ENCODE measurements at regions not wholly inside any gene's neighbourhood (a gene's known extent, or its start where the extent isn't known, plus 50 kb on each side); places are given as distances from the start of the nearest gene placed in this dataset.
"Not testable (repeated sequence)": the region's sequence is repeated elsewhere in the genome, so short reads cannot be mapped to it uniquely, and the experiment has no call there.

GRCh38 chr3:6248528-6248927 lies 612.4 kb upstream of the GRM7 start:
- DNase-seq = no peak

- no peak for DNase-seq
These were observed 611.2 kb upstream of the GRM7 start for GRCh38 chr3:6249679-6250078.

GRCh38 chr3:6250167-6250566 lies 610.7 kb upstream of the GRM7 start:
- no peak for DNase-seq

GRCh38 chr3:6251612-6252400 lies 609.1 kb upstream of the GRM7 start:
- DNase-seq = no peak

GRCh38 chr3:6254490-6254889 lies 606.4 kb upstream of the GRM7 start:
- no peak for DNase-seq

- no peak for DNase-seq
These were observed 605.7 kb upstream of the GRM7 start for GRCh38 chr3:6255229-6255628.

- DNase-seq = no peak
These were observed 600.2 kb upstream of the GRM7 start for GRCh38 chr3:6260551-6261191.

GRCh38 chr3:6262010-6262409 lies 598.9 kb upstream of the GRM7 start:
- DNase-seq = no peak

- DNase-seq = no peak
These were observed 596.9 kb upstream of the GRM7 start for GRCh38 chr3:6264036-6264435.

- no peak for DNase-seq
These were observed 596.0 kb upstream of the GRM7 start for GRCh38 chr3:6264906-6265305.

GRCh38 chr3:6266135-6266534 lies 594.8 kb upstream of the GRM7 start:
- DNase-seq = no peak

GRCh38 chr3:6273878-6274277 lies 587.0 kb upstream of the GRM7 start:
- DNase-seq = no peak

GRCh38 chr3:6281662-6282061 lies 579.3 kb upstream of the GRM7 start:
- DNase-seq = no peak

- DNase-seq = no peak
These were observed 578.0 kb upstream of the GRM7 start for GRCh38 chr3:6282918-6283317.

GRCh38 chr3:6287088-6287875 lies 573.6 kb upstream of the GRM7 start:
- DNase-seq = no peak

GRCh38 chr3:6301626-6302025 lies 559.3 kb upstream of the GRM7 start:
- no peak for DNase-seq

- no peak for DNase-seq
These were observed 545.0 kb upstream of the GRM7 start for GRCh38 chr3:6315906-6316305.

GRCh38 chr3:6321999-6322398 lies 538.9 kb upstream of the GRM7 start:
- DNase-seq = no peak

- no peak for DNase-seq
These were observed 534.1 kb upstream of the GRM7 start for GRCh38 chr3:6326771-6327170.

GRCh38 chr3:6340980-6341325 lies 520.0 kb upstream of the GRM7 start:
- DNase-seq = not testable (repeated sequence)

GRCh38 chr3:6351752-6352151 lies 509.2 kb upstream of the GRM7 start:
- no peak for DNase-seq

GRCh38 chr3:6354653-6355052 lies 506.3 kb upstream of the GRM7 start:
- DNase-seq = no peak

- DNase-seq = no peak
These were observed 498.5 kb upstream of the GRM7 start for GRCh38 chr3:6362406-6362805.

GRCh38 chr3:6367171-6367570 lies 493.7 kb upstream of the GRM7 start:
- DNase-seq = no peak

Data from stimulated activated CD4-positive, alpha-beta T cell treated with anti-CD3 and anti-CD28 coated beads, Interleukin-1b, Interleukin-23, amount 100 ng/mL, for 48 hours (primary cell).